ENCODE measurements at regions not wholly inside any gene's neighbourhood (a gene's known extent, or its start where the extent isn't known, plus 50 kb on each side); places are given as distances from the start of the nearest gene placed in this dataset.
A peak's percentile ranks its signal among the peaks of the same experiment; 100 is the strongest.
"Not testable (repeated sequence)": the region's sequence is repeated elsewhere in the genome, so short reads cannot be mapped to it uniquely, and the experiment has no call there.

- Mint-ChIP-seq H3K9me3 (no peaks in the 10 kb centered on the region), H3K27me3 (ENCODE audit: low read depth) (no peaks in the 10 kb centered on the region), H3K4me3 (no peak overlapping the region), H3K36me3 (no peaks in the 10 kb centered on the region), H3K4me1 (peaks cover 21% of the 10 kb centered on the region), H3K27ac (no peak overlapping the region)
- peak; percentile 50 for ATAC-seq
- POLR2A ChIA-PET: no interaction called here
- no peak for TF ChIP-seq ZNF416 (CRISPR knock-in tag; IDR thresholded peaks at IDR 0.05)
- DNase-seq (ENCODE audit: low spot score): no peak
- CTCF ChIA-PET: interaction anchor here (1.4 kb wide), 1 partner anchor 190 kb away, joined by 3 read pairs; no protein-coding TSS in a partner anchor
Measured at GRCh38 chr11:44366741-44367140, 56.8 kb upstream of the ALX4 start.

GRCh38 chr11:44367452-44367851 is 57.5 kb upstream of the ALX4 start:
- Mint-ChIP-seq H3K36me3 (no peaks in the 10 kb centered on the region), H3K27ac (no peak overlapping the region), H3K27me3 (ENCODE audit: low read depth) (no peaks in the 10 kb centered on the region), H3K4me1 (peaks cover 21% of the 10 kb centered on the region), H3K4me3 (no peak overlapping the region), H3K9me3 (no peaks in the 10 kb centered on the region; the same call in 1 of the 2 replicates)
- CTCF ChIA-PET: no interaction called here
- ATAC-seq: no peak
- TF ChIP-seq FOXP1 (CRISPR knock-in tag; IDR thresholded peaks at IDR 0.05; ENCODE audit: borderline replicate concordance): no peak
- TF ChIP-seq ATF3 (CRISPR knock-in tag; conservative IDR thresholded peaks at IDR 0.05): no peak
- TF ChIP-seq NR2C2 (CRISPR knock-in tag; IDR thresholded peaks at IDR 0.05): no peak
- TF ChIP-seq ARID4B (CRISPR knock-in tag; IDR thresholded peaks at IDR 0.05; ENCODE audit: borderline replicate concordance): no peak
- no peak for TF ChIP-seq ZNF532 (CRISPR knock-in tag; IDR thresholded peaks at IDR 0.05; ENCODE audit: borderline replicate concordance)
- TF ChIP-seq HMGA2 (CRISPR knock-in tag; IDR thresholded peaks at IDR 0.05): no peak
- no peak for TF ChIP-seq PRRX2 (CRISPR knock-in tag; IDR thresholded peaks at IDR 0.05)
- no peak for TF ChIP-seq GTF2I (CRISPR knock-in tag; conservative IDR thresholded peaks at IDR 0.05)
- TF ChIP-seq FOXJ3 (CRISPR knock-in tag; IDR thresholded peaks at IDR 0.05; ENCODE audit: borderline replicate concordance): no peak
- no peak for DNase-seq (ENCODE audit: low spot score)
- POLR2A ChIA-PET: no interaction called here

GRCh38 chr11:44368886-44369285 is 58.9 kb upstream of the ALX4 start:
- peaks cover 24% of the 10 kb centered on the region for H3K4me1 Mint-ChIP-seq
- no peak overlapping the region for H3K4me3 Mint-ChIP-seq
- no peak overlapping the region for H3K27ac Mint-ChIP-seq
- ChIA-PET CTCF (no interaction called here), POLR2A (no interaction called here)
- H3K36me3 Mint-ChIP-seq: no peaks in the 10 kb centered on the region
- H3K9me3 Mint-ChIP-seq: peaks cover 5% of the 10 kb centered on the region
- DNase-seq (ENCODE audit: low spot score) (no peak), ATAC-seq (no peak)
- peaks cover 5% of the 10 kb centered on the region for H3K27me3 Mint-ChIP-seq (ENCODE audit: low read depth)
- no peak for TF ChIP-seq TP53 (CRISPR knock-in tag; IDR thresholded peaks at IDR 0.05)
- peak; percentile 60; the same call in 1 of the 2 replicates for TF ChIP-seq GTF2I (CRISPR knock-in tag; conservative IDR thresholded peaks at IDR 0.05)

- H3K4me1 Mint-ChIP-seq: peaks cover 21% of the 10 kb centered on the region
- H3K9me3 Mint-ChIP-seq; POLR2A ChIA-PET; H3K36me3 Mint-ChIP-seq; ATAC-seq; H3K4me3 Mint-ChIP-seq; H3K27ac Mint-ChIP-seq; CTCF ChIA-PET; DNase-seq (ENCODE audit: low spot score): not testable (repeated sequence)
- peaks cover 24% of the 10 kb centered on the region for H3K27me3 Mint-ChIP-seq (ENCODE audit: low read depth)
Measured at GRCh38 chr11:44371042-44371441, 61.1 kb upstream of the ALX4 start.
